Endodermal cell (in vitro differentiated cells): ENCODE measurements at regions not wholly inside any gene's neighbourhood (a gene's known extent, or its start where the extent isn't known, plus 50 kb on each side); places are given as distances from the start of the nearest gene placed in this dataset.

Experiments
- DNase-seq: peaks from one replicate; pipeline ENCODE4 v3.0.0-alpha.2; 2017
- H3K27ac ChIP-seq: 2 replicates; pipeline ENCODE4 v1.5.1; 2013; ENCODE audit warnings: mild to moderate bottlenecking, low read depth, low read length, moderate library complexity
- H3K27me3 ChIP-seq: 2 replicates; pipeline ENCODE4 v1.6.1; 2013; ENCODE audit warnings: mild to moderate bottlenecking, low read length, moderate library complexity; ENCODE audit not compliant: insufficient read depth, control insufficient read depth, poor library complexity, severe bottlenecking
- H3K36me3 ChIP-seq: 2 replicates; pipeline ENCODE4 v1.7.0; 2013; ENCODE audit warnings: mild to moderate bottlenecking, low read length, moderate library complexity; ENCODE audit not compliant: control insufficient read depth, insufficient read depth
- H3K4me1 ChIP-seq: one replicate; pipeline ENCODE4 v1.7.0; 2013; ENCODE audit warnings: low read length; ENCODE audit not compliant: control insufficient read depth, insufficient read depth
- H3K4me3 ChIP-seq: 2 replicates; pipeline ENCODE4 v1.5.1; 2013; ENCODE audit warnings: mild to moderate bottlenecking, low read length, moderate library complexity
- H3K9ac ChIP-seq: 2 replicates; pipeline ENCODE4 v1.6.1; 2013; ENCODE audit warnings: mild to moderate bottlenecking, low read length, moderate library complexity; ENCODE audit not compliant: poor library complexity, severe bottlenecking; ENCODE audit errors: extremely low read depth
- H3K9me3 ChIP-seq: 2 replicates; pipeline ENCODE4 v1.6.1; 2013; ENCODE audit warnings: mild to moderate bottlenecking, low read length, moderate library complexity; ENCODE audit not compliant: control insufficient read depth
- H3K27ac Mint-ChIP-seq: 2 replicates; pipeline ENCODE4 v1.8.0; 2020; ENCODE audit warnings: mixed read lengths
- H3K27me3 Mint-ChIP-seq: 2 replicates; pipeline ENCODE4 v1.8.0; 2021; ENCODE audit warnings: mild to moderate bottlenecking, mixed read lengths; ENCODE audit not compliant: insufficient read depth
- H3K36me3 Mint-ChIP-seq: 2 replicates; pipeline ENCODE4 v1.8.0; 2020; ENCODE audit warnings: low read depth, mixed read lengths
- H3K4me1 Mint-ChIP-seq: 2 replicates; pipeline ENCODE4 v1.8.0; 2020; ENCODE audit warnings: mixed read lengths
- H3K4me3 Mint-ChIP-seq: 2 replicates; pipeline ENCODE4 v1.8.0; 2020; ENCODE audit warnings: mild to moderate bottlenecking, moderate library complexity, mixed read lengths
- H3K9me3 Mint-ChIP-seq: 2 replicates; pipeline ENCODE4 v1.8.0; 2020; ENCODE audit warnings: mild to moderate bottlenecking, mixed read lengths
- WGBS, 2 experiments: methylation state at CpG; one replicate each; pipeline versions ENCODE4 v1.1.5 to v1.1.7; 2013; ENCODE audit warnings: missing lambda C conversion rate in 2 of 2, mixed read lengths in 1 of 2; ENCODE audit not compliant: insufficient coverage in 1 of 2, insufficient read length in 1 of 2; 5-methylcytosine and 5-hydroxymethylcytosine counted together
- TF ChIP-seq, protein P1 (sequence below): fragments of 200-600 bp; sonication (generic); conservative IDR thresholded peaks from 2 replicates; pipeline ENCODE4 v1.5.0; 2021; ENCODE audit warnings: antibody characterized with exemption, mild to moderate bottlenecking

- no peaks in the 10 kb centered on the region for H3K9me3 ChIP-seq
- TF ChIP-seq, protein P1, sequence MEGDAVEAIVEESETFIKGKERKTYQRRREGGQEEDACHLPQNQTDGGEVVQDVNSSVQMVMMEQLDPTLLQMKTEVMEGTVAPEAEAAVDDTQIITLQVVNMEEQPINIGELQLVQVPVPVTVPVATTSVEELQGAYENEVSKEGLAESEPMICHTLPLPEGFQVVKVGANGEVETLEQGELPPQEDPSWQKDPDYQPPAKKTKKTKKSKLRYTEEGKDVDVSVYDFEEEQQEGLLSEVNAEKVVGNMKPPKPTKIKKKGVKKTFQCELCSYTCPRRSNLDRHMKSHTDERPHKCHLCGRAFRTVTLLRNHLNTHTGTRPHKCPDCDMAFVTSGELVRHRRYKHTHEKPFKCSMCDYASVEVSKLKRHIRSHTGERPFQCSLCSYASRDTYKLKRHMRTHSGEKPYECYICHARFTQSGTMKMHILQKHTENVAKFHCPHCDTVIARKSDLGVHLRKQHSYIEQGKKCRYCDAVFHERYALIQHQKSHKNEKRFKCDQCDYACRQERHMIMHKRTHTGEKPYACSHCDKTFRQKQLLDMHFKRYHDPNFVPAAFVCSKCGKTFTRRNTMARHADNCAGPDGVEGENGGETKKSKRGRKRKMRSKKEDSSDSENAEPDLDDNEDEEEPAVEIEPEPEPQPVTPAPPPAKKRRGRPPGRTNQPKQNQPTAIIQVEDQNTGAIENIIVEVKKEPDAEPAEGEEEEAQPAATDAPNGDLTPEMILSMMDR, result no peak
- peaks cover 4% of the 10 kb centered on the region for H3K4me1 ChIP-seq
- no peaks in the 10 kb centered on the region for H3K9me3 Mint-ChIP-seq
- H3K4me3 ChIP-seq, result no peak overlapping the region
- no peak for DNase-seq
- no peak overlapping the region for H3K4me3 Mint-ChIP-seq
- H3K4me1 Mint-ChIP-seq, result peaks cover 6% of the 10 kb centered on the region
- no peaks in the 10 kb centered on the region for H3K27me3 Mint-ChIP-seq
- H3K9ac ChIP-seq, result no peak overlapping the region
- H3K27ac ChIP-seq, result no peak overlapping the region
- H3K36me3 ChIP-seq, result no peaks in the 10 kb centered on the region
- no peaks in the 10 kb centered on the region for H3K27me3 ChIP-seq
- H3K27ac Mint-ChIP-seq, result no peak overlapping the region
- H3K36me3 Mint-ChIP-seq, result no peaks in the 10 kb centered on the region
Measured at GRCh38 chr2:176805345-176805744, 407.2 kb upstream of the HNRNPA3 start.

GRCh38 chr2:176812246-176812775 is 400.3 kb upstream of the HNRNPA3 start:
- WGBS, 2 experiments, result 79% methylated on average over 4 to 5 of the region's 5 CpGs
- no peak overlapping the region for H3K27ac Mint-ChIP-seq
- H3K36me3 Mint-ChIP-seq, result no peaks in the 10 kb centered on the region
- H3K4me1 Mint-ChIP-seq, result peaks cover 10% of the 10 kb centered on the region
- H3K4me3 Mint-ChIP-seq, result no peak overlapping the region
- no peak overlapping the region for H3K9ac ChIP-seq
- no peak overlapping the region for H3K4me3 ChIP-seq
- H3K27me3 Mint-ChIP-seq, result peaks cover 3% of the 10 kb centered on the region
- no peaks in the 10 kb centered on the region for H3K27me3 ChIP-seq
- TF ChIP-seq, protein P1, result no peak
- H3K27ac ChIP-seq, result no peak overlapping the region
- H3K36me3 ChIP-seq, result no peaks in the 10 kb centered on the region
- H3K9me3 Mint-ChIP-seq, result no peaks in the 10 kb centered on the region
- DNase-seq, result no peak
- H3K9me3 ChIP-seq, result no peaks in the 10 kb centered on the region
- H3K4me1 ChIP-seq, result no peaks in the 10 kb centered on the region

- no peak overlapping the region for H3K27ac ChIP-seq
- 92 to 95% methylated on average over 4 of the region's 4 CpGs for WGBS, 2 experiments
- Mint-ChIP-seq H3K36me3 (no peaks in the 10 kb centered on the region), H3K4me1 (peaks cover 10% of the 10 kb centered on the region), H3K9me3 (no peaks in the 10 kb centered on the region), H3K27ac (no peak overlapping the region), H3K4me3 (no peak overlapping the region), H3K27me3 (peaks cover 3% of the 10 kb centered on the region)
- H3K4me3 ChIP-seq, result no peak overlapping the region
- H3K27me3 ChIP-seq, result no peaks in the 10 kb centered on the region
- no peak for DNase-seq
- H3K9me3 ChIP-seq, result no peaks in the 10 kb centered on the region
- TF ChIP-seq, protein P1, result no peak
- H3K4me1 ChIP-seq, result no peaks in the 10 kb centered on the region
- H3K36me3 ChIP-seq, result no peaks in the 10 kb centered on the region
- H3K9ac ChIP-seq, result no peak overlapping the region
Measured at GRCh38 chr2:176813156-176813555, 399.4 kb upstream of the HNRNPA3 start.
